ENCODE measurements at regions not wholly inside any gene's neighbourhood (a gene's known extent, or its start where the extent isn't known, plus 50 kb on each side); places are given as distances from the start of the nearest gene placed in this dataset.

DNA sequence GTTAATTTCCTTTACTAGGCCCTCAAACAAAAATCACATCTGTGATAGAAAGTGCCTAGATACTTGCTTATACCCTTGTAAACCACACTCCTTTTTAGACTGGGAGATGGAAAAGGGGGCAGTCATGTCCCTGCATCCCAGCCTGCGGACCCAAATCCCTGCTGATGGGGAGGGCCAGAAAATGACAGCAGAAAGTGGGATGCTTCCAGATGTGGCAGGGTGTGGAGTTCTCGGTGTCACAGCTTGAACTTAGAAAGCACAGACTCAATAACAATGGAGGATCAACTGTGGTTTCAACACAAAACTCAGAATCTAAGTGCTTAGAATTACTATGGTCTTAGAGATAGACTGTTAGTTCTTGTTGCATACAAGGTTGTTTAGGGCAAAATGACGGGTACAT lies 95.6 kb upstream of the F3 start:
- no peak overlapping the region for H3K4me3 ChIP-seq (ENCODE audit: low read depth, low read length)
- TF ChIP-seq, protein P1, sequence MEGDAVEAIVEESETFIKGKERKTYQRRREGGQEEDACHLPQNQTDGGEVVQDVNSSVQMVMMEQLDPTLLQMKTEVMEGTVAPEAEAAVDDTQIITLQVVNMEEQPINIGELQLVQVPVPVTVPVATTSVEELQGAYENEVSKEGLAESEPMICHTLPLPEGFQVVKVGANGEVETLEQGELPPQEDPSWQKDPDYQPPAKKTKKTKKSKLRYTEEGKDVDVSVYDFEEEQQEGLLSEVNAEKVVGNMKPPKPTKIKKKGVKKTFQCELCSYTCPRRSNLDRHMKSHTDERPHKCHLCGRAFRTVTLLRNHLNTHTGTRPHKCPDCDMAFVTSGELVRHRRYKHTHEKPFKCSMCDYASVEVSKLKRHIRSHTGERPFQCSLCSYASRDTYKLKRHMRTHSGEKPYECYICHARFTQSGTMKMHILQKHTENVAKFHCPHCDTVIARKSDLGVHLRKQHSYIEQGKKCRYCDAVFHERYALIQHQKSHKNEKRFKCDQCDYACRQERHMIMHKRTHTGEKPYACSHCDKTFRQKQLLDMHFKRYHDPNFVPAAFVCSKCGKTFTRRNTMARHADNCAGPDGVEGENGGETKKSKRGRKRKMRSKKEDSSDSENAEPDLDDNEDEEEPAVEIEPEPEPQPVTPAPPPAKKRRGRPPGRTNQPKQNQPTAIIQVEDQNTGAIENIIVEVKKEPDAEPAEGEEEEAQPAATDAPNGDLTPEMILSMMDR (IDR thresholded peaks at IDR 0.05; ENCODE audit: low read depth, low read length): no peak

DNA sequence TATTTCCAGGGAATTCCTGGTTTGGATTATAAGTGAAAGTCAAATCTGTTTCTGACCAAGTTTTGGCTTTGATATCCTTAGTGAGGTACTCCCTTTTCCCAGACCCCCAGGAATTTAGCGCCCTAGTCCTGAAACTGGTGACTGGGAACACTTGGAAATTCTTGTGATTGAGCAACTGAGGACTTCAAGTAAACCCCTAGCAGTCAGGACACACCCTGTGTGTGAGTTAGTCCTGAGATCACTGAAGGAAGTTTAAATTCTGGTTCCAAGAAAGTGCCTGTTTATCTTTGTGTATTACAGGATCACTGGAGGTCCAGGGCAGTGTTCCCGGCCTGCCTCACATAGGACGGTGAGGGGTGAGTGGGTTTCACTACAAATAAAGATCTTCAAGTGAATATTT lies 95.1 kb upstream of the F3 start:
- TF ChIP-seq, protein P1 (IDR thresholded peaks at IDR 0.05; ENCODE audit: low read depth, low read length): no peak
- H3K4me3 ChIP-seq (ENCODE audit: low read depth, low read length): no peak overlapping the region

DNA sequence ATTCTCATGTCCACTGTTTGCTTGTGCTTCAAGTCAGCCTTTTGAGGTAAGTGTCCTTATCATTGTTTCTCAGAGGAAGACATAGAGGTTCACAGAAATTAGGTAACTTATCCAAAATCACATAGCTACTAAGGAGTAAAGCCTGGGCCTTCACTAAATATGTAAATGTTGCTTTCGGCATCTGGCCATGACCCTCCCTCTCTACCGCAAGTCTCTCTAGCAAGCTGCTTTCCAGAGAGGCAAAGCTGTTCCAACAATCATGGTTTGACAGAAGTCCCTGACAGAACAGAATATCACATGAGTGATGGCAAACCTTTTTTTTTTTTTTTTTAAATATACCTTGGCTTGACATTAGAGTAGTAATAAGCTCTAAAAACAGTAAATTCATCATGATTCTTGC lies 94.5 kb upstream of the F3 start:
- TF ChIP-seq, protein P1 (IDR thresholded peaks at IDR 0.05; ENCODE audit: low read depth, low read length): no peak
- no peak overlapping the region for H3K4me3 ChIP-seq (ENCODE audit: low read depth, low read length)

DNA sequence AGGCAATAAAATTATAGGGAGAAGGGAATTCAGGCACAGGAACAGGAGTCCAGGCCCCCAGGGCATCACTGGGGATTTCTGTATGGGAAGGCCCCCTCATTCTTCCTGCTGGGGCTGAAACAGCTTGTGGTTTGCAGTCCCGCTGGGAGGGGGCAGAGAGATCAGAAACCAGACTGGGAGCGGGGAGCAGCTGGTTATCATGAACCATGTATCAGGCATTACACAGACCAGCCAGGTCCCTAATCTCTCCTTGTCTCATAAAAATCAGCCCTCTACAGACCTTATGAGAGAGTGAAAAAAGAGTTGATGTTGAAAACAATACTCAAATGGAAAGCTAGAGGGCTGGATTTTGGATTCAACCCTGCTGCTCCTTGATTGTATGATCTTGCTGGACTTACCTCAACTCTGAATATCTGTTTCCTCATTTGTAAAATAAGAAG lies 93.4 kb upstream of the F3 start:
- TF ChIP-seq, protein P1 (IDR thresholded peaks at IDR 0.05; ENCODE audit: low read depth, low read length): no peak
- H3K4me3 ChIP-seq (ENCODE audit: low read depth, low read length): no peak overlapping the region

DNA sequence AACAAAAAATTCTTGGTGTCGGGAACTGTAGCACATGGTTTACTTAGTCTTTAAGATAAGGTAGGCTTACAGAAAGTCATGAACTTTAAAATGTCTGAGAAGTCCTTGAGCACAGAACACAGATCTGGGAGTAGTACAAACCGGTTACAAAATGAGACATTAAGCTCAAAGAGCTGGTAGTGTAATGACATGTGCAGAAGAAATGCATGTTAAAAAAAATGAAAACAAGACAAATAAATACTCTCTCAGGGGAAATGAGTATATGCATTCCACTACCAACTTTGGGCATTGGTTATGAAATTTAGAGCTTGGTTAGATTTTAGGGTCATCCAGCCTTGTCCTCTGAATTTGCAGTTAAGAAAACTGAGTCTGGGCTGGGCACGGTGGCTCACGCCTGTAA lies 91.5 kb upstream of the F3 start:
- no peak overlapping the region for H3K4me3 ChIP-seq (ENCODE audit: low read depth, low read length)
- TF ChIP-seq, protein P1 (IDR thresholded peaks at IDR 0.05; ENCODE audit: low read depth, low read length): no peak

DNA sequence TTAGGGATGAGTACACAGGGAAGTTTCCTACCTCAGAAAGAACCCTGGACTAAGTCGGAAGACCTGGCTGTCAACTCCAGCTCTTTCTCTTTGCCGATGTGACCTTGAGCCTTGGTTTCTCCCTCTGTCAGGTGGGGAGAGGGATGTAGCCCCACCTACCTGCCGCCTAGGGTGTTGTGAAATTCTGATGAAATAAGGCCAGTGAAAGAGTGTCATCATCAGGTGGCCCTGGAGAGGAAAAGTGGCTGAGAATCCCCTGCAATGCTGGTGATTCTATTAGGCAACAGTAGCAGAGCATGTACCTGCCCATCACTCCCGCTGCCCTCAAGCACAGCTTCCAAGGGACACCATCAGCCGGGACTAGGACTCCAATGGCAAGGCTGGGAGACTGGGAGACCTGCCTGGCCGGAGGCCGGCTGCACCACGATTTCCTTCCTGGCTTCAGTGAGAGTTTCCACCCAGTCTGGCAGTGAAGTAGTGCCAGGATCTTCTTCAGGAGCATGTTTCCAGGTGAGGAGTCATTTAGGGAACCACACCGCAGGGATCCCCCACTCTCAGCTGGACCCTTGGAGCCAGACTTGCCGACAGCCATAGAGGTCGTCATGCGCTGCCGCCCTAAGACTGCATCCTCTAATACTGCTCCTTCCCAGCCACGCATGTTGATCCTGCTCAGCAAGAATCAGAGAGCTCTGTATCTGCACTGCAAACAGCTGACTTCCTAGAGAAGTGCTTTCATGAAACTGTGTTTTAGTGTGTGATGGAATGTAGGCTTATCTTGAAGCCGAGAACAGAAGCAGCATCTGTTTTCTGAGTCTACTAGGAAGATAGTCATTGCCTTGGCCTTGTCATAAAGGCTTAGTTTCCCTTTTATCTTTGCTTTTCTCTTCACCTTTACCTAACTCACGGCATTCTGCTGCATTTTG lies 88.0 kb upstream of the F3 start:
- TF ChIP-seq, protein P1 (IDR thresholded peaks at IDR 0.05; ENCODE audit: low read depth, low read length): no peak
- no peak overlapping the region for H3K4me3 ChIP-seq (ENCODE audit: low read depth, low read length)

DNA sequence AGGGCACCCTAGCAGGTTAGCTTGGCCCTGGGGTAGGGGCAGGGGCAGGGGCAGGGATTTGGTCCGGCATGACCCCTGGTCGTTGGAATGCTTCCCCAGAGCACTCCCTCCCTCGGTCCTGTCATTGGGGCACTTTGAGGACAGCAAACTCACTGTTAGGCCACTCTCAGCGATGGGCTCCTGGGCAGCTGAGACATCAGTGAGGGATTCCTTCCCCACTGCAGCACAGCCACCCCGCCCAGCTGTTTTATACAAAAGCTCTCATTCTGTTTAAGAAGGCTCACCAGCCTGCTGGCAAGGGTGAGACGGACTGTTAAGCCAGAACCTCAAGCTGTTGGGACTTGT lies 86.9 kb upstream of the F3 start:
- H3K4me3 ChIP-seq (ENCODE audit: low read depth, low read length): no peak overlapping the region
- TF ChIP-seq, protein P1 (IDR thresholded peaks at IDR 0.05; ENCODE audit: low read depth, low read length): no peak

Data from WI38 (cell line).